ENCODE measurements at regions not wholly inside any gene's neighbourhood (a gene's known extent, or its start where the extent isn't known, plus 50 kb on each side); places are given as distances from the start of the nearest gene placed in this dataset.

GRCh38 chr6:28615616-28615954, 89.9 kb downstream of the GPX5 start:
- TF ChIP-seq CTCF (IDR thresholded peaks at IDR 0.05; ENCODE audit: poor library complexity) (no peak), EZH2 (IDR thresholded peaks at IDR 0.05; ENCODE audit: borderline replicate concordance) (no peak)

Measured in hepatocyte (in vitro differentiated cells).